Lung (tissue), 11 donors: ENCODE measurements at regions not wholly inside any gene's neighbourhood (a gene's known extent, or its start where the extent isn't known, plus 50 kb on each side); places are given as distances from the start of the nearest gene placed in this dataset.

ENCODE experiments used
- ATAC-seq: fragments of 200-7000 bp; cut with Tn5 transposase; one replicate; pipeline ENCODE4 v1.9.1; 2020; ENCODE audit warnings: moderate number of reproducible peaks; ENCODE audit not compliant: insufficient read depth, low FRiP score
- DNase-seq, 3 donors: peaks; one replicate each; pipeline ENCODE4 v3.0.0-alpha.2; 2013 to 2017
- H3K27ac ChIP-seq, 2 donors: one replicate each; pipeline ENCODE4 v1.5.1; 2013; ENCODE audit warnings: mild to moderate bottlenecking in 2 of 2, moderate library complexity in 2 of 2, control low read depth in 1 of 2, inconsistent platforms in 1 of 2, low read depth in 1 of 2, low read length in 1 of 2
- H3K27me3 ChIP-seq, 3 donors: one replicate each; pipeline ENCODE4 v1.5.1; 2013; ENCODE audit warnings: low read length in 2 of 3; ENCODE audit not compliant: control insufficient read depth in 3 of 3, insufficient read depth in 3 of 3
- H3K36me3 ChIP-seq, 4 donors: one replicate each; pipeline ENCODE4 v1.5.1; 2013; ENCODE audit warnings: low read length in 4 of 4, mild to moderate bottlenecking in 1 of 4, moderate library complexity in 1 of 4; ENCODE audit not compliant: control insufficient read depth in 4 of 4, insufficient read depth in 4 of 4
- H3K4me1 ChIP-seq, 5 donors: one replicate each; pipeline ENCODE4 v1.5.1; 2013; ENCODE audit warnings: low read length in 5 of 5, mild to moderate bottlenecking in 2 of 5, moderate library complexity in 1 of 5; ENCODE audit not compliant: control insufficient read depth in 5 of 5, insufficient read depth in 5 of 5
- H3K4me3 ChIP-seq: one replicate; pipeline ENCODE4 v1.5.1; 2013; ENCODE audit warnings: mild to moderate bottlenecking, control low read depth, moderate library complexity
- H3K9ac ChIP-seq, 2 donors: one replicate each; pipeline ENCODE4 v1.5.1; 2013; ENCODE audit warnings: low read length in 2 of 2, control low read depth in 1 of 2; ENCODE audit not compliant: insufficient read depth in 1 of 2
- H3K9me3 ChIP-seq, 4 donors: one replicate each; pipeline ENCODE4 v1.5.1; 2013; ENCODE audit warnings: low read length in 3 of 4, mild to moderate bottlenecking in 1 of 4, moderate library complexity in 1 of 4; ENCODE audit not compliant: control insufficient read depth in 4 of 4, insufficient read depth in 3 of 4
- CTCF ChIP-seq: IDR thresholded peaks from 2 replicates; pipeline ENCODE4 v1.5.1; 2012; ENCODE audit warnings: mild to moderate bottlenecking; ENCODE audit errors: control extremely low read depth, extremely low read depth
- WGBS, 2 donors: extraction: QIAGEN DNeasy Blood & Tissue Kit; methylation state at CpG; one replicate each; pipeline ENCODE4 v1.1.7; 2013; 5-methylcytosine and 5-hydroxymethylcytosine counted together
- donor health status: control.
- donor health status: control.
- donor health status: Bipolar disorder and iron deficiency.
- donor health status: healthy.
- donor health status: DM: yes; HTN: yes; CAD: no.

DNA sequence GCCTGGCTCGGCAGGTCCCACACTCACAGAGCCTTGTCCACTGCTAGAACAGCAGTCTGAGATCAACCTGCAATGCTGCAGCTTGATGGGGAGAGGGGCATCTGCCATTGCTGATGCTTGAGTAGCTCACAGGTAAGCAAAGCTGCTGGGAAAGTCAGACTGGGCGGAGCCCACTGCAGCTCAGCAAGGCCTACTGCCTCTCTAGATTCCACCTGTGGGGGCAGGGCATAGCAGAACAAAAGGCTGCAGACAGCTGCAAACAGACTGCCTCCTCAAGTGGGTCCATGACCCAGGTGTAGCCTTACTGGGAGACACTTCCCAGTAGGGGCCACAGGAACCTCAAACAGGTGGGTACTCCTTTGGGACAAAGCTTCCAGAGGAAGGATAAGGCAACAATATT lies 110.6 kb upstream of the ADAMTS3 start:
- DNase-seq (no peak), ATAC-seq (no peak)
- Histone ChIP-seq H3K4me1 (no peaks in the 10 kb centered on the region), H3K4me3 (no peak overlapping the region), H3K36me3 (no peaks in the 10 kb centered on the region), H3K27me3 (no peaks in the 10 kb centered on the region), H3K27ac (no peak overlapping the region), H3K9me3 (peaks cover 0 to 3% (median under 1%) of the 10 kb centered on the region in 4 donors), H3K9ac (no peak overlapping the region)
- no peak for TF ChIP-seq CTCF
- 71 to 95% methylated on average over 2 of the region's 2 CpGs for WGBS, 2 donors

DNA sequence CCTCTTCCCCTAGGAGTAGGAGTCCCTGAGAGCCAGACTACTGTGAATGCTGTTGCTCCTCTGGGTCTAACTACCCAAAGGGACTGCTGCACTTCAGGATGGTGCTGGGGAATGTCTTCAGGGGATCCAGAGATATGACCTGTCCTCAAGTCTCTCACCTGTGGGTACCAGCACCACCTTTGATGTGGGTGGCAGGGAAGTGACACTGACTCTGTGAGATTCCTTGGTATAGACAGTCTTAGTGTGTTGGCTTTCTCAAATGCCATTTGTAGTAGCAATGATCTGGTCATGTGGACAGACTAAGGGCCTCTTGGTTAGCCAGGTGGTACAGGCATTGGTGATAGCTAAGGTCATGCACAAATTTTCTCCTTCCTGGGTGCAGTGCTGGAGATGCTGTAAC lies 108.9 kb upstream of the ADAMTS3 start:
- Histone ChIP-seq H3K9ac (no peak overlapping the region), H3K4me3 (no peak overlapping the region)

GRCh38 chr4:72677265-72677664 lies 108.2 kb upstream of the ADAMTS3 start:
- no peak overlapping the region for H3K4me3 ChIP-seq
- no peak overlapping the region for H3K9ac ChIP-seq
- H3K4me1 ChIP-seq, result no peaks in the 10 kb centered on the region
- no peak overlapping the region for H3K27ac ChIP-seq
- H3K36me3 ChIP-seq, result no peaks in the 10 kb centered on the region
- TF ChIP-seq CTCF, result no peak
- ATAC-seq, result no peak
- 82 to 92% methylated on average over 4 of the region's 4 CpGs for WGBS, 2 donors
- DNase-seq, result no peak
- no peaks in the 10 kb centered on the region for H3K27me3 ChIP-seq
- H3K9me3 ChIP-seq, result peaks cover 0 to 2% (median 0%) of the 10 kb centered on the region in 4 donors

More for the DNA sequence above, 108.9 kb upstream of the ADAMTS3 start:
- no peak for ATAC-seq
- Histone ChIP-seq H3K27ac (no peak overlapping the region), H3K9me3 (peaks cover 0 to 2% (median 0%) of the 10 kb centered on the region in 4 donors), H3K36me3 (no peaks in the 10 kb centered on the region), H3K4me1 (no peaks in the 10 kb centered on the region), H3K27me3 (no peaks in the 10 kb centered on the region)
- no peak for DNase-seq
- no peak for TF ChIP-seq CTCF

- no peak overlapping the region for H3K9ac ChIP-seq
- H3K36me3 ChIP-seq, result no peaks in the 10 kb centered on the region
- H3K9me3 ChIP-seq, result no peaks in the 10 kb centered on the region
- 96 to 98% methylated on average over 3 of the region's 3 CpGs for WGBS, 2 donors
- TF ChIP-seq CTCF, result no peak
- ATAC-seq (no peak), DNase-seq (no peak)
- H3K27ac ChIP-seq, result no peak overlapping the region
- no peak overlapping the region for H3K4me3 ChIP-seq
- H3K27me3 ChIP-seq, result no peaks in the 10 kb centered on the region
- no peaks in the 10 kb centered on the region for H3K4me1 ChIP-seq
These were observed 103.0 kb upstream of the ADAMTS3 start for GRCh38 chr4:72671980-72672379.
